22Rv1 (cell line): ENCODE measurements at regions not wholly inside any gene's neighbourhood (a gene's known extent, or its start where the extent isn't known, plus 50 kb on each side); places are given as distances from the start of the nearest gene placed in this dataset.

Source experiments
- ZFX ChIP-seq: fragments of 450-650 bp; IDR thresholded peaks from 2 replicates; pipeline ENCODE4 v1.6.1; 2017; ENCODE audit warnings: antibody characterized with exemption, borderline replicate concordance
- TF ChIP-seq, protein P1 (sequence below): fragments of 450-650 bp; IDR thresholded peaks from 2 replicates; pipeline ENCODE4 v1.5.1; 2017; ENCODE audit warnings: mild to moderate bottlenecking

GRCh38 chr2:22748909-22749308 lies 636.1 kb upstream of the KLHL29 start:
- TF ChIP-seq, protein P1, sequence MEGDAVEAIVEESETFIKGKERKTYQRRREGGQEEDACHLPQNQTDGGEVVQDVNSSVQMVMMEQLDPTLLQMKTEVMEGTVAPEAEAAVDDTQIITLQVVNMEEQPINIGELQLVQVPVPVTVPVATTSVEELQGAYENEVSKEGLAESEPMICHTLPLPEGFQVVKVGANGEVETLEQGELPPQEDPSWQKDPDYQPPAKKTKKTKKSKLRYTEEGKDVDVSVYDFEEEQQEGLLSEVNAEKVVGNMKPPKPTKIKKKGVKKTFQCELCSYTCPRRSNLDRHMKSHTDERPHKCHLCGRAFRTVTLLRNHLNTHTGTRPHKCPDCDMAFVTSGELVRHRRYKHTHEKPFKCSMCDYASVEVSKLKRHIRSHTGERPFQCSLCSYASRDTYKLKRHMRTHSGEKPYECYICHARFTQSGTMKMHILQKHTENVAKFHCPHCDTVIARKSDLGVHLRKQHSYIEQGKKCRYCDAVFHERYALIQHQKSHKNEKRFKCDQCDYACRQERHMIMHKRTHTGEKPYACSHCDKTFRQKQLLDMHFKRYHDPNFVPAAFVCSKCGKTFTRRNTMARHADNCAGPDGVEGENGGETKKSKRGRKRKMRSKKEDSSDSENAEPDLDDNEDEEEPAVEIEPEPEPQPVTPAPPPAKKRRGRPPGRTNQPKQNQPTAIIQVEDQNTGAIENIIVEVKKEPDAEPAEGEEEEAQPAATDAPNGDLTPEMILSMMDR, result no peak
- TF ChIP-seq ZFX, result no peak
